Endothelial cell (in vitro differentiated cells): ENCODE measurements at regions not wholly inside any gene's neighbourhood (a gene's known extent, or its start where the extent isn't known, plus 50 kb on each side); places are given as distances from the start of the nearest gene placed in this dataset.

Experiments used
- DNase-seq: peaks from one replicate; pipeline ENCODE4 v3.0.0; 2021; ENCODE audit warnings: low spot score
- H3K27ac Mint-ChIP-seq: one replicate; pipeline ENCODE4 v1.8.0; 2021; ENCODE audit warnings: mixed read lengths, inconsistent platforms; ENCODE audit not compliant: unreplicated experiment
- H3K27me3 Mint-ChIP-seq: one replicate; pipeline ENCODE4 v1.8.0; 2021; ENCODE audit warnings: mild to moderate bottlenecking, moderate library complexity, mixed read lengths, inconsistent platforms; ENCODE audit not compliant: unreplicated experiment
- H3K36me3 Mint-ChIP-seq: one replicate; pipeline ENCODE4 v1.8.0; 2021; ENCODE audit warnings: mild to moderate bottlenecking, low read depth, mixed read lengths, inconsistent platforms; ENCODE audit not compliant: unreplicated experiment
- H3K4me1 Mint-ChIP-seq: one replicate; pipeline ENCODE4 v1.8.0; 2021; ENCODE audit warnings: mild to moderate bottlenecking, mixed read lengths, inconsistent platforms; ENCODE audit not compliant: unreplicated experiment
- H3K4me3 Mint-ChIP-seq: one replicate; pipeline ENCODE4 v1.8.0; 2021; ENCODE audit warnings: mild to moderate bottlenecking, mixed read lengths, inconsistent platforms; ENCODE audit not compliant: unreplicated experiment
- H3K9me3 Mint-ChIP-seq: one replicate; pipeline ENCODE4 v1.8.0; 2021; ENCODE audit warnings: mixed read lengths, inconsistent platforms; ENCODE audit not compliant: unreplicated experiment
- TF ChIP-seq, protein P1 (sequence below): fragments of 200-600 bp; sonication (generic); IDR thresholded peaks from one replicate; pipeline ENCODE4 v1.5.0; 2021; ENCODE audit warnings: antibody characterized with exemption; ENCODE audit not compliant: unreplicated experiment

DNA sequence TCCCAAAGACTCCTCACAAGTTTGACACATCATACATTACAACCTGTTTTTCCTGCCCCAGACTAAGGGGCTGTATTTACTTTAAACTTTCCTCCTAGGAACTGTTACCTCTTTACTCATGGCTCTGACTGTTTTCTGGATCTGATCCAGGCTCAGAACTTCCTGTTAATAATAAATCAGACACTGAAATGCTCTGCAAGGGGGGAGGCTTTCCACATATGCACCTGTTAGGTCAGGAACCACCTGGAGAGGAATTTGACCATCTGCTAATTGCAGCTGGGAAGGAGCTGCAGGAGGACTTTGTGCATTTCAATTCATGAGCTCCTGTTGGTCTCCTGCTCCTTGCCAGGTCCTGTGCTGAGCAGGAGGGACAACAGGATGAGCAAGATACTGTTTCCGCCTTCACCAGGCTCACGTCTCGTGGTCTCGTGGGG, 476.9 kb upstream of the CDH5 start:
- Mint-ChIP-seq H3K27me3 (no peaks in the 10 kb centered on the region), H3K4me3 (no peak overlapping the region), H3K4me1 (peaks cover 4% of the 10 kb centered on the region), H3K27ac (no peak overlapping the region), H3K9me3 (peaks cover 3% of the 10 kb centered on the region), H3K36me3 (no peaks in the 10 kb centered on the region)
- TF ChIP-seq, protein P1, sequence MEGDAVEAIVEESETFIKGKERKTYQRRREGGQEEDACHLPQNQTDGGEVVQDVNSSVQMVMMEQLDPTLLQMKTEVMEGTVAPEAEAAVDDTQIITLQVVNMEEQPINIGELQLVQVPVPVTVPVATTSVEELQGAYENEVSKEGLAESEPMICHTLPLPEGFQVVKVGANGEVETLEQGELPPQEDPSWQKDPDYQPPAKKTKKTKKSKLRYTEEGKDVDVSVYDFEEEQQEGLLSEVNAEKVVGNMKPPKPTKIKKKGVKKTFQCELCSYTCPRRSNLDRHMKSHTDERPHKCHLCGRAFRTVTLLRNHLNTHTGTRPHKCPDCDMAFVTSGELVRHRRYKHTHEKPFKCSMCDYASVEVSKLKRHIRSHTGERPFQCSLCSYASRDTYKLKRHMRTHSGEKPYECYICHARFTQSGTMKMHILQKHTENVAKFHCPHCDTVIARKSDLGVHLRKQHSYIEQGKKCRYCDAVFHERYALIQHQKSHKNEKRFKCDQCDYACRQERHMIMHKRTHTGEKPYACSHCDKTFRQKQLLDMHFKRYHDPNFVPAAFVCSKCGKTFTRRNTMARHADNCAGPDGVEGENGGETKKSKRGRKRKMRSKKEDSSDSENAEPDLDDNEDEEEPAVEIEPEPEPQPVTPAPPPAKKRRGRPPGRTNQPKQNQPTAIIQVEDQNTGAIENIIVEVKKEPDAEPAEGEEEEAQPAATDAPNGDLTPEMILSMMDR, result no peak
- no peak for DNase-seq

DNA sequence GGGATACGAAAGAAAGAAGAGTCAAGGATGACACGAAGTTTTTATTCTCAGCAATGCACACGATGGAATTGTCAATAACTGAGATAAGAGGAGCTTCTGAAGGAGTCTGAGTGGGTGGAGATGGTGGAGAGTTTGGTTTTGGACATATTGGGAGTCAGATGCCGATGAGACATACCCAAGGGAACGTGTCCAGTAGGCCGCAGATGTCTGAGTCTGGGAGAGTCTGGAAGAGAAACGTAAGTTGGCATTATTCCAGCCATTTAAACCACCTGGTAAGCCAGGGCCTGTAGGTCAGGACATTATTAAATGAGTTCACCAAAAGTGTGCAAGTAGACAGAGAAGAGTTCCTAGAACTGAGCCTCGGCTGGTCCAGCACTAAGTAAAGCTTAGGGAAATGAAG, 478.3 kb upstream of the CDH5 start:
- Mint-ChIP-seq H3K4me1 (peaks cover 4% of the 10 kb centered on the region), H3K4me3 (no peak overlapping the region), H3K9me3 (peaks cover 3% of the 10 kb centered on the region), H3K27me3 (no peaks in the 10 kb centered on the region), H3K36me3 (no peaks in the 10 kb centered on the region), H3K27ac (no peak overlapping the region)
- TF ChIP-seq, protein P1, result no peak
- DNase-seq, result no peak

DNA sequence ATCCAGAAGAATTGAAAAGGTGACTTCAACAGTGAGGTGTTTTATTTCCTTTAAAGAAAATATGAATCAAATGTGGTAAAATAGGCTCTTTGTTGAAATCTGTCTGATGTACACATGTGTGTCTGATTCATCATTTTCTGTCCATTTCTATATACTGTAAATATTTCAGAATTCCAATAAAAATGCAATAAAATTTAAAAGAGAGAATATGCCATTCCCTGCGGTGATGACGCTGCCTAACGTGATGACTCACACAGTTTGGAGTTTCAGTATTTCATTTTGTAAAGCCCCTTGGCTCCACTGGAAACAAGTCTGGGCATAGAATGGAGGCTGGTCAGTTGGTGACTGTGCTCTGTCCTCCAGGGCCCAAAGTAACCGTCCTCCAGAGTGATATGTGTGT, 482.5 kb upstream of the CDH5 start:
- H3K4me1 Mint-ChIP-seq, result no peaks in the 10 kb centered on the region
- no peak for DNase-seq
- no peak overlapping the region for H3K27ac Mint-ChIP-seq
- H3K36me3 Mint-ChIP-seq, result no peaks in the 10 kb centered on the region
- TF ChIP-seq, protein P1, result no peak
- no peaks in the 10 kb centered on the region for H3K9me3 Mint-ChIP-seq
- no peaks in the 10 kb centered on the region for H3K27me3 Mint-ChIP-seq
- no peak overlapping the region for H3K4me3 Mint-ChIP-seq

DNA sequence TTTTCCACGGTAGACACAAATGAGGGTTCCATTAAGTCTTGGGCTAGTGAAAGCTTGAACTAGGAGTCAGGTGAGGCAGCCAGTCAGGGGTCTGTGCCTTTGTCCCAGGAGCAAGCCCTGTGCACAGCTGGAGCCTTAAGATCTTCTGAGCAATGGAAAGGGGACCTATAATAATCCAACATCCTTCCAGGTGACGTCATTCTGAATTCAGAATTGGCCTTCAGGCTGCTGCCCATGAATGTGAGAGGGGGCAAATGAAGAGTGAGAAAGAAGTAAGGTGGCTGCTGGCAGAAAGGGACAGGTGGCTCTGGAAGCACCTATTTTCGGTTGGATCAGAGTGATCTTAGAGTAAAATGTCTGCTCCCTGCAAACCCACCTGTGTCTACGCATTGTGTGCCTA, 488.1 kb upstream of the CDH5 start:
- DNase-seq, result no peak
- Mint-ChIP-seq H3K9me3 (no peaks in the 10 kb centered on the region), H3K36me3 (no peaks in the 10 kb centered on the region), H3K27me3 (no peaks in the 10 kb centered on the region), H3K4me1 (no peaks in the 10 kb centered on the region), H3K27ac (no peak overlapping the region), H3K4me3 (no peak overlapping the region)
- TF ChIP-seq, protein P1, result no peak

DNA sequence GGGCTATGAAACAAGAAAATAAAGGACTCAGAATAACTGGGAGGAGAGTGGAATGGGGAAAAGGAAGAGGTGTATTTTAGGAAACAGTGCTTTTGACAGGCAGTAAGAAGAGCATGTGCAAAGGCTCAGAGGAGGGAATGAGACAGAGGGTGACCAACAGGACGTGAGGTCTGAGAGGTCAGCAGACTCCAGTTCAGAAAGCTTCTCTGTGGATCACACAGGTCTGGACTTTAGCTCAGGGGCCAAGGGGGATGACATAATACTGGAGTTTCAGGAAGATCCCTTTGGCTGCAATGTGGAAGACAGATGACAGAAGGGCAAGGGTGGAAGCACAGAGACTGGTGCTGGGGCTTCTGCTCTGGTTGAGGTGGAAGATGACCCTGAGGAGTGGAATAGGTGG, 489.9 kb upstream of the CDH5 start:
- Mint-ChIP-seq H3K4me1 (no peaks in the 10 kb centered on the region), H3K27me3 (no peaks in the 10 kb centered on the region), H3K36me3 (no peaks in the 10 kb centered on the region), H3K4me3 (no peak overlapping the region), H3K9me3 (no peaks in the 10 kb centered on the region), H3K27ac (no peak overlapping the region)
- no peak for DNase-seq
- TF ChIP-seq, protein P1, result no peak
